Karpas-422 (cell line): ENCODE measurements at regions not wholly inside any gene's neighbourhood (a gene's known extent, or its start where the extent isn't known, plus 50 kb on each side); places are given as distances from the start of the nearest gene placed in this dataset.
"Not testable (repeated sequence)": the region's sequence is repeated elsewhere in the genome, so short reads cannot be mapped to it uniquely, and the experiment has no call there.

Source experiments
- DNase-seq: peaks from one replicate; pipeline ENCODE4 v3.0.0-alpha.2; 2015
- H2AFZ ChIP-seq: fragments of 200-600 bp; sonication (generic); 2 replicates; pipeline ENCODE4 v1.6.1; 2014; ENCODE audit warnings: antibody characterized with exemption, low read length, mixed read lengths
- H3K27ac ChIP-seq: fragments of 200-600 bp; sonication (generic); 2 replicates; pipeline ENCODE4 v1.5.1; 2014; ENCODE audit warnings: mild to moderate bottlenecking, low read length, moderate library complexity
- H3K27me3 ChIP-seq: fragments of 200-600 bp; sonication (generic); 2 replicates; pipeline ENCODE4 v1.6.1; 2014; ENCODE audit warnings: low read length, mixed read lengths
- H3K36me3 ChIP-seq: fragments of 200-600 bp; sonication (generic); 2 replicates; pipeline ENCODE4 v1.6.1; 2014; ENCODE audit warnings: low read length, mixed read lengths; ENCODE audit not compliant: insufficient read depth
- H3K4me1 ChIP-seq: fragments of 200-600 bp; sonication (generic); 2 replicates; pipeline ENCODE4 v1.6.1; 2014; ENCODE audit warnings: mild to moderate bottlenecking, low read length, mixed read lengths
- H3K4me2 ChIP-seq: fragments of 200-600 bp; sonication (generic); 2 replicates; pipeline ENCODE4 v1.6.1; 2014; ENCODE audit warnings: low read length, low read depth, mild to moderate bottlenecking; ENCODE audit not compliant: poor library complexity, severe bottlenecking
- H3K4me3 ChIP-seq: fragments of 200-600 bp; sonication (generic); 2 replicates; pipeline ENCODE4 v1.5.1; 2014; ENCODE audit warnings: mild to moderate bottlenecking, antibody characterized with exemption, low read length, mixed read lengths
- H3K79me2 ChIP-seq: fragments of 200-600 bp; sonication (generic); 2 replicates; pipeline ENCODE4 v1.6.1; 2014; ENCODE audit warnings: mild to moderate bottlenecking, low read length, mixed read lengths
- H3K9ac ChIP-seq: fragments of 200-600 bp; sonication (generic); 2 replicates; pipeline ENCODE4 v1.6.0; 2014; ENCODE audit warnings: low read length
- H3K9me2 ChIP-seq: fragments of 200-600 bp; sonication (generic), shearing (Covaris generic); replicated peaks from 2 replicates; pipeline ENCODE4 v1.6.0; 2014; ENCODE audit warnings: mild to moderate bottlenecking, low read length, moderate library complexity; ENCODE audit not compliant: insufficient read depth
- H3K9me3 ChIP-seq: fragments of 300-700, 200-600 bp; sonication (generic); 2 replicates; pipeline ENCODE4 v1.6.1; 2014; ENCODE audit warnings: low read length, mixed read lengths
- H4K20me1 ChIP-seq: fragments of 200-600 bp; sonication (generic); 2 replicates; pipeline ENCODE4 v1.6.1; 2014; ENCODE audit warnings: mild to moderate bottlenecking, antibody characterized with exemption, low read length, low read depth; ENCODE audit not compliant: insufficient read depth

DNA sequence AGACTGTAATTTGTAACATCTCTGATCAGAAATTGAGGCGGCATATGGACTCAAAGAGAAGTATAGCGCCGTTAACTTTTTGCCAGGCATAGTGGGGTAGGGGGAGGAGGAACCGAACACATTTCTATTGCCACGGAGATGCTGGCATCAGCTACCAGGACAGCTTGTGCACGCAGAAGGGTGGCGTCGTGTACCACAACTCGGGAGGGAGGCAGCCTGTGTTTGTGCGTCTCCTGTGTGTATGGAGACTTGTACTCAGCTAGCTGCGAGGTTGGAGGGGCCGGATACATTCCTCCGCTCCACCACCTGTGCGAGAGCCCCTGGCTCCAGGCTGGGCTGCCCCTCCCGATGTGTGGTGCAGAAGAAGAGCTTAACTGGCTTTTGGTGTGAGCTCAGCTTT is 634.8 kb downstream of the TYW1 start:
- Histone ChIP-seq H4K20me1 (no peaks in the 10 kb centered on the region), H3K36me3 (no peaks in the 10 kb centered on the region), H3K27me3 (no peaks in the 10 kb centered on the region), H3K4me2 (no peak overlapping the region), H3K9ac (no peak overlapping the region), H3K4me3 (no peak overlapping the region), H2AFZ (no peak overlapping the region), H3K4me1 (no peaks in the 10 kb centered on the region), H3K27ac (no peak overlapping the region), H3K79me2 (no peaks in the 10 kb centered on the region), H3K9me2 (no peaks in the 10 kb centered on the region), H3K9me3 (no peaks in the 10 kb centered on the region)
- no peak for DNase-seq

DNA sequence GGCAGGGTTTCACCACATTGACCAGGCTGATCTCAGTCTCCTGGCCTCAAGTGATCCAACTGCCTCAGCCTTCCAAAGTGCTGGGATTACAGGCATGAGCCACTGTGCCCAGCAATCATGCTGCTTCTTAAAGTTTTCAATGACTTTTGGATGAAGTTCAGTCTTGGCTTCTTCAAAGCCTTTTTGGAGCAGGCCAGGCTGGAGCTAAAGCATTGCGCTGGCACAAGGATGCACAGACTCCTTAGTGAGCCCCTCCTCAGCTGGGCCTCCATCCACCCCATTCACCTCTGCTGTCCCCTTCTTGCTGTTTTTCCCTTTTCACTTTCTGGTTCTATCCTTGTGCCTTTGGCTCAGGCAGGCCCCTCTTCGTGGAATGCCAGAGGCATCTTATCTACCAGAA is 638.6 kb downstream of the TYW1 start:
- Histone ChIP-seq H3K79me2 (no peaks in the 10 kb centered on the region), H3K4me2 (no peak overlapping the region)
- no peak for DNase-seq

DNA sequence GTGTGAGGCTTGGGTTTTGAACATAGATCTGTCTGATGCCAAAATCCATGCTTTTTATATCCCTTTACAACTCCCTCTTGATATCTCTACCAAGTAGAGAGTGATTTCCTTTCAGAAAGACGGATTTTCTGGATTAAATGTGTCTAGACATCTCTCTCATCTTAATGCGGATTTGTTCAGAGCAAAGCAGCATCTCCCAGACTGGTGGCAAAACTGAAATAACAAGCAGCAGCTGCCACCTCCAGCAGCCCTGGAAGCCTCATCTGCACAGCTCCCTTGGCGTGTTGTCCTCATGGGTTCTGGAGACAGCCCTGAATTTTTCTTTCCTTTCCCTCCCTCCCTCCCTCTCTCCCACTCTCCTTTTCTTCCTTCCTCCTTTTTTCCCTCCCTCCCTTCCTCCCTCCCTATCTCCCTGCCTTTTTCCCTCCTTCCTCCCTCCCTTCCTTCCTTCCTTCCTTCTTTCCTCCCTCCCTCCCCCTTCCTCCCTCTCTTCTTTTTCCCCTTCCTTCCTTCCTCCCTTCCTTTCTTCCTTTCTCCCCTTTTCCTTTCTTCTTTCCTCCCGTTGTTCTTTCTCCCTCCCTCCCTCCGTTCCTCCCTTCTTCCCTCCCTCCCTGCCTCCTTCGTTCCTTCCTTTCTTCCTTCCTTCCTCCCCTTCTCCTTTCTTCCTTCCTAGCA is 639.9 kb downstream of the TYW1 start:
- no peak overlapping the region for H2AFZ ChIP-seq
- no peak overlapping the region for H3K27ac ChIP-seq
- H3K4me2 ChIP-seq, result no peak overlapping the region
- no peak overlapping the region for H3K4me3 ChIP-seq
- DNase-seq, result no peak
- no peaks in the 10 kb centered on the region for H3K79me2 ChIP-seq
- H3K9ac ChIP-seq, result no peak overlapping the region
- no peaks in the 10 kb centered on the region for H3K9me2 ChIP-seq
- H3K4me1 ChIP-seq, result no peaks in the 10 kb centered on the region
- H4K20me1 ChIP-seq, result no peaks in the 10 kb centered on the region
- H3K36me3 ChIP-seq, result no peaks in the 10 kb centered on the region
- no peaks in the 10 kb centered on the region for H3K27me3 ChIP-seq
- H3K9me3 ChIP-seq, result no peaks in the 10 kb centered on the region

More for the DNA sequence above, 638.6 kb downstream of the TYW1 start:
- Histone ChIP-seq H3K9me3 (no peaks in the 10 kb centered on the region), H3K27ac (no peak overlapping the region), H3K9me2 (no peaks in the 10 kb centered on the region), H3K4me1 (no peaks in the 10 kb centered on the region), H3K4me3 (no peak overlapping the region), H3K36me3 (no peaks in the 10 kb centered on the region), H3K9ac (no peak overlapping the region), H2AFZ (no peak overlapping the region), H3K27me3 (no peaks in the 10 kb centered on the region), H4K20me1 (no peaks in the 10 kb centered on the region)

DNA sequence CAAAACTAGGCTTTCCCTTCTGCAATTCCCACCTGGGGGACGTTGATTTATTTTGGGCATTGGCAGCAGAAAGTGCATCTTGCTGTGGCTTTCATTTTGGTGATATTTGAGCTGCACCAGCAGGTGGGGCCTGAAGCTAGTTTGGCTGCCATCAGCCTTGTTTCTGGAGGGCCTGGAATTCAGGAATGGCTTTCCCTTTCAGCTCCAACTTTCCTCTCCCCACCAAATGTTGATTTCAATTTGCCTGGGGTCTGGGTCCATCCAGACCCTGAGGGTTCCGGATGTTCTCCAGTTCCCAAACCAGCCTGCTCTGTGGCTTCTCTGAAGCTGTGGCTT is 640.4 kb downstream of the TYW1 start:
- Histone ChIP-seq H3K27me3 (no peaks in the 10 kb centered on the region), H4K20me1 (no peaks in the 10 kb centered on the region), H3K9me2 (no peaks in the 10 kb centered on the region), H3K27ac (no peak overlapping the region), H3K9ac (no peak overlapping the region), H3K4me3 (no peak overlapping the region), H3K79me2 (no peaks in the 10 kb centered on the region), H3K4me1 (no peaks in the 10 kb centered on the region), H3K9me3 (no peaks in the 10 kb centered on the region), H3K36me3 (no peaks in the 10 kb centered on the region), H3K4me2 (no peak overlapping the region), H2AFZ (no peak overlapping the region)
- no peak for DNase-seq

DNA sequence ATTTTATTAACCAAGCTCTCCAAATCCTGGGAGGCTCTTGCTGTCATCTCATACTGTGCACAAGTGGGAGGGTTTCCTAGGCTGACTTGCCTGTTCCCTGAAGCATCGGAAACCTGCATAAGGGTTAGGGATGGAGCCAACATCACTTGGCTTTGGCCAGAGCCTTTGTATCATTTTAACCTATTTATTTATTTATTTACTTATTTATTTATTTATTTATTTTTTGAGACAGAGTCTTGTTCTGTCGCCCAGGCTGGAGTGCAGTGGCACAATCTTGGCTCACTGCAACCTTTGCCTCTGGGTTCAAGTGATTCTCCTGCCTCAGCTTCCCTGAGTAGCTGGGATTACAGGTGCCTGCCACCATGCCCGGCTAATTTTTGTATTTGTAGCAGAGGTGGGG is 645.9 kb downstream of the TYW1 start:
- not testable (repeated sequence) for H3K4me2 ChIP-seq, H3K9ac ChIP-seq, H3K9me3 ChIP-seq, H2AFZ ChIP-seq, H3K27me3 ChIP-seq, H4K20me1 ChIP-seq, H3K27ac ChIP-seq, H3K4me3 ChIP-seq, H3K36me3 ChIP-seq, H3K9me2 ChIP-seq, H3K79me2 ChIP-seq, DNase-seq, H3K4me1 ChIP-seq

DNA sequence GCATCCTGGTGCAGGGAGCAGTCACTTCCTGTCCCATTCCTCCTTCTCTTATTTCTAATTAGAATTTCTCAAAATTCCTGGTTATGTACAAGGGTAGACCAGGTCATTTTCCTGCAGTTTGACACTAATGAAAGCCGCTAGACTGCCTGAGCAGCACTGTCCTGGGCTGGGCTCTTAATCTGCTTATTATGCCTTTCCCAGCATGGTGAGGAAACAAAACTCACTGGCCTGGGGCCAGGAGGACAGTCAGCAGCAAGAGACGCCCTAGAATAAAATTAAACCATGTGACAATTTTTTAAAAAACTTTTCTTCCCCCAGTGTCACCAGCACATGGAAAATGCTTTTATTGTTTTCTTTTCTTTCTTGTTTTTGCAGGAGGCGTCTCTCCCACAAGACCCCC is 647.5 kb downstream of the TYW1 start:
- Histone ChIP-seq H2AFZ (no peak overlapping the region), H3K27me3 (no peaks in the 10 kb centered on the region), H4K20me1 (no peaks in the 10 kb centered on the region), H3K4me1 (no peaks in the 10 kb centered on the region), H3K27ac (no peak overlapping the region), H3K9me2 (no peaks in the 10 kb centered on the region), H3K9me3 (no peaks in the 10 kb centered on the region), H3K4me3 (no peak overlapping the region), H3K36me3 (no peaks in the 10 kb centered on the region), H3K9ac (no peak overlapping the region), H3K4me2 (no peak overlapping the region), H3K79me2 (no peaks in the 10 kb centered on the region)
- DNase-seq, result no peak

DNA sequence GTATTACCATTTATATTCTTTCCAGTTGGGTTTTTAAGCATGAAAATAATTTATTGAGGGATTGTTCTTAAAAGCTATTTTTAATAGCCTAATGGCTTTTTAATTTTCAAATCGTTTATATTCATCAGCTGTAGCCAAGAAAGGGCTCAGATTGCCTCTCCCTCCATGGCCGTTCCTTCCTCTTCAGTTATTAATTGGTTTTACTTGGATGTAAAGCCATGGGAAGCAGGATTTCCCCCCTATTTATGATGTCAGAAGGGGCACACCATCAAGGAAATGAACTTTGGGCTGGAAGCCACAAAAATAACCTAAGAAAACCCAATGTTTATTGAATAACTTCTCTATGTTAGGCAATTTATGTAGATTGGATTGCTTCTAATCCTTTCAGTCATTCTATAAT is 656.3 kb downstream of the TYW1 start:
- Histone ChIP-seq H3K9me3 (no peaks in the 10 kb centered on the region), H4K20me1 (no peaks in the 10 kb centered on the region), H3K79me2 (no peaks in the 10 kb centered on the region), H3K4me2 (no peak overlapping the region), H3K9me2 (no peaks in the 10 kb centered on the region), H3K4me1 (no peaks in the 10 kb centered on the region), H3K36me3 (no peaks in the 10 kb centered on the region), H3K4me3 (no peak overlapping the region), H3K27me3 (no peaks in the 10 kb centered on the region), H3K27ac (no peak overlapping the region), H3K9ac (no peak overlapping the region), H2AFZ (no peak overlapping the region)
- DNase-seq, result no peak

DNA sequence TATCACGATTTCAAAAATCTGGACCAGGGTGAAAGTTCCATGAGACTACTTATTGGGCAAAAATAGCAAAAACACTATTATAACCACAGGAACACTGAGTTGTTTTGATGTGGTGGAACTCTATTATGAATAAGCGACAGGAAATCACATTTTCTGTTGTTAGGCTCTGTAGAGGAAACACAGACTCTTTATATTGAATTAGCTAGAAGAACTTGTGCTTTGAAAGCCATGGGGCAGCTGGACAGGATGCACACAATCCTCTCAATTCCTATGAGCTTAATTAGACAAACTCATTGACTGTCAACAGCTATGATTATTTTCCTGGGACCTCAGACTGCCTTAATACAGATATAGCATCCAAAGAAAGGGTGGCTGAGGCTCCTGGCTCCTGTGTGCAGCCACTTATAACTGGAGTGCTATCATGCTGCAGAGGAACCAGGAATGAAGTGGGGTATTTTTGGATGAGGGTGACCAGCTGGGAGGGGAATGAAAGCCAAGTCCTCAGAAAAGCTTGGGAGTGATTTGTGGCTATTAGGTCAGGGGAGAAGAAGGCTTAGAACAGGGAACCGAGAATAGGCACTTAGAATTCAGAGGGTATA is 657.3 kb downstream of the TYW1 start:
- no peaks in the 10 kb centered on the region for H3K4me1 ChIP-seq
- H3K79me2 ChIP-seq, result no peaks in the 10 kb centered on the region
- H2AFZ ChIP-seq, result no peak overlapping the region
- no peak for DNase-seq
- H3K36me3 ChIP-seq, result no peaks in the 10 kb centered on the region
- H3K9me3 ChIP-seq, result no peaks in the 10 kb centered on the region
- no peaks in the 10 kb centered on the region for H3K9me2 ChIP-seq
- no peak overlapping the region for H3K4me2 ChIP-seq
- no peak overlapping the region for H3K4me3 ChIP-seq
- no peak overlapping the region for H3K9ac ChIP-seq
- no peak overlapping the region for H3K27ac ChIP-seq
- H4K20me1 ChIP-seq, result no peaks in the 10 kb centered on the region
- H3K27me3 ChIP-seq, result no peaks in the 10 kb centered on the region
